Neuronal stem cell (in vitro differentiated cells): ENCODE measurements at regions not wholly inside any gene's neighbourhood (a gene's known extent, or its start where the extent isn't known, plus 50 kb on each side); places are given as distances from the start of the nearest gene placed in this dataset. TPM values are rescaled to one million over a fixed set of nuclear protein-coding genes. Genes with fewer than 3 reads are reported as not detected.

Experiments used
- DNase-seq: peaks from one replicate; pipeline ENCODE4 v3.0.0-alpha.2; 2013; ENCODE audit warnings: low spot score
- H2AFZ ChIP-seq: one replicate; pipeline ENCODE4 v1.6.1; 2013; ENCODE audit warnings: mild to moderate bottlenecking, low read length, inconsistent platforms
- H2AK5ac ChIP-seq: 2 replicates; pipeline ENCODE4 v1.6.1; 2013; ENCODE audit warnings: low read depth, mild to moderate bottlenecking, inconsistent platforms, low read length, moderate library complexity, mixed read lengths
- H2BK120ac ChIP-seq: 2 replicates; pipeline ENCODE4 v1.6.1; 2013; ENCODE audit warnings: low read depth, mild to moderate bottlenecking, inconsistent platforms, low read length, moderate library complexity, mixed read lengths
- H2BK12ac ChIP-seq: one replicate; pipeline ENCODE4 v1.6.1; 2013; ENCODE audit warnings: low read length, inconsistent platforms
- H2BK15ac ChIP-seq: 2 replicates; pipeline ENCODE4 v1.6.1; 2013; ENCODE audit warnings: mild to moderate bottlenecking, low read length, inconsistent platforms, mixed read lengths
- H2BK5ac ChIP-seq: one replicate; pipeline ENCODE4 v1.6.1; 2013; ENCODE audit warnings: inconsistent platforms, mild to moderate bottlenecking, low read length, moderate library complexity
- H3K14ac ChIP-seq: one replicate; pipeline ENCODE4 v1.6.1; 2013; ENCODE audit warnings: low read length, inconsistent platforms
- H3K18ac ChIP-seq: 2 replicates; pipeline ENCODE4 v1.6.1; 2013; ENCODE audit warnings: low read length, inconsistent platforms
- H3K23ac ChIP-seq: 2 replicates; pipeline ENCODE4 v1.6.1; 2013; ENCODE audit warnings: low read depth, mild to moderate bottlenecking, mixed read lengths, low read length, inconsistent platforms; ENCODE audit not compliant: poor library complexity
- H3K27ac ChIP-seq: replicated peaks from 3 replicates; pipeline ENCODE4 v1.5.1; 2013; ENCODE audit warnings: low read length, inconsistent platforms
- H3K27me3 ChIP-seq, 3 experiments: 2 replicates each; pipeline ENCODE4 v1.6.1; 2013; ENCODE audit warnings: low read length in 3 of 3, mild to moderate bottlenecking in 2 of 3, inconsistent platforms in 1 of 3, low read depth in 1 of 3, mixed read lengths in 1 of 3, moderate library complexity in 1 of 3; ENCODE audit not compliant: control insufficient read depth in 3 of 3, insufficient read depth in 3 of 3
- H3K36me3 ChIP-seq, 2 donors: replicated peaks in 1 of 2; 2 replicates each; pipeline ENCODE4 v1.6.1; 2013; ENCODE audit warnings: low read length in 2 of 2; ENCODE audit not compliant: control insufficient read depth in 2 of 2, insufficient read depth in 2 of 2
- H3K4ac ChIP-seq: 2 replicates; pipeline ENCODE4 v1.6.1; 2013; ENCODE audit warnings: inconsistent platforms, mild to moderate bottlenecking, low read length, moderate library complexity
- H3K4me1 ChIP-seq, 2 donors: 1 replicate in 1 of 2; 2 replicates in 1 of 2; pipeline ENCODE4 v1.6.1; 2013; ENCODE audit warnings: low read length in 2 of 2, low read depth in 1 of 2; ENCODE audit not compliant: control insufficient read depth in 2 of 2, insufficient read depth in 1 of 2
- H3K4me2 ChIP-seq: one replicate; pipeline ENCODE4 v1.6.1; 2013; ENCODE audit warnings: mild to moderate bottlenecking, low read length, inconsistent platforms; ENCODE audit not compliant: insufficient read depth, poor library complexity, severe bottlenecking
- H3K4me3 ChIP-seq, 2 donors: 2 replicates each; pipeline ENCODE4 v1.5.1; 2013; ENCODE audit warnings: low read length in 2 of 2, mild to moderate bottlenecking in 2 of 2, inconsistent platforms in 1 of 2, moderate library complexity in 1 of 2
- H3K79me1 ChIP-seq: one replicate; pipeline ENCODE4 v1.6.1; 2013; ENCODE audit warnings: low read depth, mild to moderate bottlenecking, inconsistent platforms, low read length, moderate library complexity
- H3K9ac ChIP-seq: one replicate; pipeline ENCODE4 v1.6.1; 2013; ENCODE audit warnings: mild to moderate bottlenecking, low read depth, low read length, inconsistent platforms; ENCODE audit not compliant: poor library complexity
- H3K9me3 ChIP-seq, 2 donors: replicated peaks in 1 of 2; 2 replicates each; pipeline versions ENCODE3 to v1.6.1; 2013; ENCODE audit warnings: low read length in 2 of 2, mild to moderate bottlenecking in 2 of 2, inconsistent platforms in 1 of 2, low read depth in 1 of 2, mixed read lengths in 1 of 2, moderate library complexity in 1 of 2; ENCODE audit not compliant: control insufficient read depth in 2 of 2, insufficient read depth in 1 of 2
- H4K8ac ChIP-seq: one replicate; pipeline ENCODE4 v1.6.1; 2013; ENCODE audit warnings: low read depth, mild to moderate bottlenecking, inconsistent platforms, low read length, moderate library complexity
- H4K91ac ChIP-seq: one replicate; pipeline ENCODE4 v1.6.1; 2013; ENCODE audit warnings: low read length, low read depth, mild to moderate bottlenecking, inconsistent platforms; ENCODE audit not compliant: poor library complexity
- WGBS, 2 donors: extraction: QIAGEN DNeasy Blood & Tissue Kit; methylation state at CpG; one replicate each; pipeline ENCODE4 v1.1.7; 2013; ENCODE audit warnings: missing lambda C conversion rate in 2 of 2, mixed read lengths in 1 of 2; ENCODE audit not compliant: insufficient read length in 2 of 2, insufficient replicate concordance in 1 of 2; ENCODE audit errors: extremely low coverage in 2 of 2; 5-methylcytosine and 5-hydroxymethylcytosine counted together
- small RNA-seq: library from polyadenylated mRNA; stranded (forward); fragments of <200 nt; extraction: miRNeasy Mini kit (QIAGEN cat#:217004); gene quantifications from one replicate; pipeline ENCODE3, GENCODE V24; 2013; ENCODE audit not compliant: insufficient read depth

DNA sequence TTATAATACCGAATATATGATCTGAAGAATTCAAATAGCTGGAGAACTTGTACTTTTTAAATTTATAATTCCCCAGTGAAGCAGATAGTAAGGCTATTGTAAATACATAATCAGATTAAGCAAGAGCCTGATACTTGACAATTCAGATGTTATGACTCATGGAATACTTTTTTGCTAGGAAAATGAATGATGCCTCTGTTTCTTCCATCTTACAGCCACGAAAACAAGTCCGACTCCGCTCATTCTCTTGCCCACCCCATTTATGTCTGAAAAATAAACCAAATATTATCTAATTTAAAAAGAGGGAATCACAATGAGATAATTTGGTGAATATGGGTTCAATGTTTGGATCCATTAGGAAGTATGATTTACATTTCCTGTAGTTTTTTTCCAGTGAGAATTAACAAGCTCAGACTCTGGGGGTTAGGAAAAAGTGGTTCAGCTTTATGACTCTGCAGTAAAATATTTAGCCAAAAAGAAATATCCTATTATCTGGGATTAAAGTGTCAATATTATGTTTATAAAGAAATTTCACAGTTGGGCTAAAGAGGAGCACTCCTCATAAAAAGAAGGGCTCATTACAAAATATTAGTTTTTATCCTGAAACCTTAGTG, 50.4 kb upstream of the DAB1 start:
- Histone ChIP-seq H4K91ac (no peak overlapping the region), H3K23ac (no peak overlapping the region), H3K4me1 (peaks cover 0 to 2% of the 10 kb centered on the region in 2 donors), H2BK15ac (no peak overlapping the region), H3K27ac (no peak overlapping the region), H3K18ac (no peak overlapping the region), H3K79me1 (no peaks in the 10 kb centered on the region), H3K14ac (no peak overlapping the region), H4K8ac (no peak overlapping the region), H2BK120ac (no peak overlapping the region), H3K27me3 (no peaks in the 10 kb centered on the region), H2AK5ac (no peak overlapping the region), H3K4me3 (no peak overlapping the region), H3K9me3 (no peaks in the 10 kb centered on the region), H2BK5ac (no peak overlapping the region), H2AFZ (no peak overlapping the region), H3K4me2 (no peak overlapping the region), H3K4ac (no peak overlapping the region), H3K9ac (no peak overlapping the region), H2BK12ac (no peak overlapping the region), H3K36me3 (no peaks in the 10 kb centered on the region)
- DNase-seq, result no peak
- no CpG with 5 or more reads among the region's 4 CpGs for WGBS, 2 donors

Small RNAs in the stretch of these regions (small RNA-seq; reads per million reads assigned to genes)
- not detected for gene AL445193.1
